Posterior vena cava (tissue), 2 donors: ENCODE measurements at regions not wholly inside any gene's neighbourhood (a gene's known extent, or its start where the extent isn't known, plus 50 kb on each side); places are given as distances from the start of the nearest gene placed in this dataset.
"Not testable (repeated sequence)": the region's sequence is repeated elsewhere in the genome, so short reads cannot be mapped to it uniquely, and the experiment has no call there.

ENCODE experiments used
- DNase-seq: peaks from one replicate; pipeline ENCODE4 v3.0.0-alpha.2; 2020; ENCODE audit warnings: low spot score
- intact Hi-C, 2 donors: fragments of 100-400 bp; cut with DNase I; formaldehyde crosslinking; loops; one replicate each; pipeline versions ENCODE4 v1.14.1 to v1.14.2; 2022 to 2023
- donor health status: DM: yes; HTN: yes; CAD: no.
- donor health status: DM: yes; HTN: yes; CAD: no.

GRCh38 chr7:115340828-115341227 is 418.9 kb downstream of the MDFIC start:
- DNase-seq: no peak
- intact Hi-C loops: no loop called here

- intact Hi-C loops: loop anchor here in 1 of 2 donors (5.0 kb wide), 1 partner anchor 249 kb away; no protein-coding TSS in a partner anchor
These were observed 416.1 kb downstream of the MDFIC start for GRCh38 chr7:115338016-115338415.

GRCh38 chr7:115332691-115333090 is 410.8 kb downstream of the MDFIC start:
- no peak for DNase-seq
- intact Hi-C loops: no loop called here

More at GRCh38 chr7:115338016-115338415, 416.1 kb downstream of the MDFIC start:
- DNase-seq: no peak

GRCh38 chr7:115329006-115329405 is 407.1 kb downstream of the MDFIC start:
- intact Hi-C loops: no loop called here
- DNase-seq: no peak

GRCh38 chr7:115328018-115328417 is 406.1 kb downstream of the MDFIC start:
- intact Hi-C loops: no loop called here
- no peak for DNase-seq

- DNase-seq: no peak
- intact Hi-C loops: no loop called here
These were observed 405.4 kb downstream of the MDFIC start for GRCh38 chr7:115327326-115327725.

GRCh38 chr7:115319541-115319940 is 397.6 kb downstream of the MDFIC start:
- DNase-seq: no peak
- intact Hi-C loops: no loop called here

GRCh38 chr7:115310316-115310715 is 388.4 kb downstream of the MDFIC start:
- intact Hi-C loops, DNase-seq: not testable (repeated sequence)

GRCh38 chr7:115306586-115306985 is 384.7 kb downstream of the MDFIC start:
- intact Hi-C loops: no loop called here
- no peak for DNase-seq

GRCh38 chr7:115300231-115300870 is 378.5 kb downstream of the MDFIC start:
- intact Hi-C loops: no loop called here
- DNase-seq: no peak

GRCh38 chr7:115299397-115300037 is 377.6 kb downstream of the MDFIC start:
- DNase-seq: no peak
- intact Hi-C loops: no loop called here

- intact Hi-C loops: no loop called here
- no peak for DNase-seq
These were observed 375.8 kb downstream of the MDFIC start for GRCh38 chr7:115297656-115298055.

GRCh38 chr7:115293628-115294240 is 371.8 kb downstream of the MDFIC start:
- intact Hi-C loops: no loop called here
- no peak for DNase-seq

- intact Hi-C loops: no loop called here
- no peak for DNase-seq
These were observed 370.5 kb downstream of the MDFIC start for GRCh38 chr7:115292381-115292780.

GRCh38 chr7:115289971-115290370 is 368.1 kb downstream of the MDFIC start:
- intact Hi-C loops: no loop called here
- DNase-seq: no peak

GRCh38 chr7:115276791-115277190 is 354.9 kb downstream of the MDFIC start:
- no peak for DNase-seq
- intact Hi-C loops: no loop called here

GRCh38 chr7:115273855-115274254 is 352.0 kb downstream of the MDFIC start:
- DNase-seq, intact Hi-C loops: not testable (repeated sequence)

- DNase-seq: no peak
- intact Hi-C loops: no loop called here
These were observed 351.4 kb downstream of the MDFIC start for GRCh38 chr7:115273139-115273772.

GRCh38 chr7:115271332-115272235 is 349.7 kb downstream of the MDFIC start:
- no peak for DNase-seq
- intact Hi-C loops: no loop called here
